Activated B cell treated with CpG ODN at 0.5 μM for 24 hours (primary cell): ENCODE measurements at regions not wholly inside any gene's neighbourhood (a gene's known extent, or its start where the extent isn't known, plus 50 kb on each side); places are given as distances from the start of the nearest gene placed in this dataset.
"Not testable (repeated sequence)": the region's sequence is repeated elsewhere in the genome, so short reads cannot be mapped to it uniquely, and the experiment has no call there.

ENCODE experiments used
- ATAC-seq: fragments of 200-7000 bp; cut with Tn5 transposase; one replicate; pipeline ENCODE4 v1.10.0; 2021; ENCODE audit warnings: low read depth, mild to moderate bottlenecking, moderate library complexity
- CTCF ChIA-PET: fragments of 350-600 bp; sonication (Branson Sonifier 250); formaldehyde crosslinking; loops from one replicate; lab custom pipeline; 2021; ENCODE audit warnings: antibody characterized with exemption; lab: Charles Lee
- POLR2A ChIA-PET: fragments of 350-600 bp; sonication (Branson Sonifier 250); formaldehyde crosslinking; loops from one replicate; lab custom pipeline; 2021; ENCODE audit warnings: antibody characterized with exemption; lab: Charles Lee
- DNase-seq: peaks from one replicate; pipeline ENCODE4 v3.0.0; 2022
- H3K27ac Mint-ChIP-seq: one replicate; pipeline ENCODE4 v1.8.0; 2020; ENCODE audit warnings: mixed read lengths
- H3K27me3 Mint-ChIP-seq: one replicate; pipeline ENCODE4 v1.8.0; 2021; ENCODE audit warnings: mixed read lengths
- H3K36me3 Mint-ChIP-seq: one replicate; pipeline ENCODE4 v1.8.0; 2021; ENCODE audit warnings: low read depth, mixed read lengths
- H3K4me1 Mint-ChIP-seq: one replicate; pipeline ENCODE4 v1.8.0; 2021; ENCODE audit warnings: mixed read lengths
- H3K4me3 Mint-ChIP-seq: one replicate; pipeline ENCODE4 v1.8.0; 2020; ENCODE audit warnings: mild to moderate bottlenecking, mixed read lengths
- H3K9me3 Mint-ChIP-seq: one replicate; pipeline ENCODE4 v1.8.0; 2020; ENCODE audit warnings: mixed read lengths
- intact Hi-C: fragments of 100-400 bp; cut with micrococcal nuclease; formaldehyde crosslinking; loops from one replicate; pipeline ENCODE4 v1.15.1; 2024
- TF ChIP-seq, protein P1 (sequence below): fragments of 200-600 bp; IDR thresholded peaks from one replicate; pipeline ENCODE4 v1.8.0; 2022; ENCODE audit warnings: antibody characterized with exemption, mild to moderate bottlenecking

GRCh38 chr18:41644466-41644865, 310.6 kb upstream of the PIK3C3 start:
- POLR2A ChIA-PET: no interaction called here
- H3K9me3 Mint-ChIP-seq: peaks cover 5% of the 10 kb centered on the region
- DNase-seq (no peak), ATAC-seq (no peak)
- H3K36me3 Mint-ChIP-seq: no peaks in the 10 kb centered on the region
- H3K4me1 Mint-ChIP-seq: no peaks in the 10 kb centered on the region
- H3K4me3 Mint-ChIP-seq: no peak overlapping the region
- intact Hi-C loops: no loop called here
- H3K27ac Mint-ChIP-seq: no peak overlapping the region
- H3K27me3 Mint-ChIP-seq: no peaks in the 10 kb centered on the region
- TF ChIP-seq, protein P1, sequence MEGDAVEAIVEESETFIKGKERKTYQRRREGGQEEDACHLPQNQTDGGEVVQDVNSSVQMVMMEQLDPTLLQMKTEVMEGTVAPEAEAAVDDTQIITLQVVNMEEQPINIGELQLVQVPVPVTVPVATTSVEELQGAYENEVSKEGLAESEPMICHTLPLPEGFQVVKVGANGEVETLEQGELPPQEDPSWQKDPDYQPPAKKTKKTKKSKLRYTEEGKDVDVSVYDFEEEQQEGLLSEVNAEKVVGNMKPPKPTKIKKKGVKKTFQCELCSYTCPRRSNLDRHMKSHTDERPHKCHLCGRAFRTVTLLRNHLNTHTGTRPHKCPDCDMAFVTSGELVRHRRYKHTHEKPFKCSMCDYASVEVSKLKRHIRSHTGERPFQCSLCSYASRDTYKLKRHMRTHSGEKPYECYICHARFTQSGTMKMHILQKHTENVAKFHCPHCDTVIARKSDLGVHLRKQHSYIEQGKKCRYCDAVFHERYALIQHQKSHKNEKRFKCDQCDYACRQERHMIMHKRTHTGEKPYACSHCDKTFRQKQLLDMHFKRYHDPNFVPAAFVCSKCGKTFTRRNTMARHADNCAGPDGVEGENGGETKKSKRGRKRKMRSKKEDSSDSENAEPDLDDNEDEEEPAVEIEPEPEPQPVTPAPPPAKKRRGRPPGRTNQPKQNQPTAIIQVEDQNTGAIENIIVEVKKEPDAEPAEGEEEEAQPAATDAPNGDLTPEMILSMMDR: no peak
- CTCF ChIA-PET: no interaction called here

DNA sequence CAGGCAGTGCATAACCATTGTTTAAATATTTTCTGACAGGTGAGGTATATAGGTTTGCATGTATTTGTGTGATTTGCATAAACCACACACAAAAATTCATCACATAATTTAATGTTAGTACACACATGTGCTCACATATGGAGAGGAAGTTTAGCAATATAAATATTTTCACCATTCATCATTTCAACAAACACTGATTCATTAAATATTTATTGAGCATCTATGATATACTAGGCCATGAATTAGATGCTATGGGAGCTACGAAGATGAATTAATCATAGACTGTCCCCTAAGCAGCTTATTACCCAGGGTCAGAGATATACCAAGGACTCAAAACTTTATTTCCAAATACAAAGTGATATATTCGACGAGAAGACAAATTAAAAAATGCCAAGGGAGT, 311.6 kb upstream of the PIK3C3 start:
- Mint-ChIP-seq H3K9me3 (peaks cover 5% of the 10 kb centered on the region), H3K4me3 (no peak overlapping the region), H3K4me1 (no peaks in the 10 kb centered on the region), H3K27me3 (no peaks in the 10 kb centered on the region), H3K27ac (no peak overlapping the region), H3K36me3 (no peaks in the 10 kb centered on the region)
- TF ChIP-seq, protein P1: no peak
- intact Hi-C loops: no loop called here
- no peak for DNase-seq
- no peak for ATAC-seq
- ChIA-PET CTCF (no interaction called here), POLR2A (no interaction called here)

DNA sequence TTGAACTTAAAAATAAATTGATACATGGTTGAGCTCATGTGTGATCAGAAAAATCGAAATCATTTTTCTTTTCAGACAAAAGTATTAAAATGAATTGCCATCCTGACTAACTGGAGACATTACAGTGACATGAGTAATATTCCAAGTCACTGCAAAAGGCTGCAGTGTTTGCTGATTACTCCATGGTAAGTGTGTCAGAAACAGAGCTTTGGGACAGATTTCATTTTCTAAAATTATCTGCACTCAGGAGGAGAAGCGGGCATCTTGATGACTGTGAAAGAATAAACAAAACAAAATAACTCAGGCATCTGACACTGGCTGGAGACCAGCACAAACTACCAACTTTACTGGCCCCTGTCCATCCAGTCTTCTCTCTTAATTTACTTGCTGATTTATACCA, 312.3 kb upstream of the PIK3C3 start:
- ChIA-PET CTCF (no interaction called here), POLR2A (no interaction called here)
- no peaks in the 10 kb centered on the region for H3K27me3 Mint-ChIP-seq
- no peak overlapping the region for H3K27ac Mint-ChIP-seq
- peaks cover 5% of the 10 kb centered on the region for H3K9me3 Mint-ChIP-seq
- no peak overlapping the region for H3K4me3 Mint-ChIP-seq
- TF ChIP-seq, protein P1: no peak
- H3K36me3 Mint-ChIP-seq: no peaks in the 10 kb centered on the region
- DNase-seq (no peak), ATAC-seq (no peak)
- H3K4me1 Mint-ChIP-seq: no peaks in the 10 kb centered on the region
- intact Hi-C loops: no loop called here

- TF ChIP-seq, protein P1: no peak
- no peaks in the 10 kb centered on the region for H3K27me3 Mint-ChIP-seq
- intact Hi-C loops: no loop called here
- ChIA-PET CTCF (no interaction called here), POLR2A (no interaction called here)
- H3K4me1 Mint-ChIP-seq: no peaks in the 10 kb centered on the region
- H3K36me3 Mint-ChIP-seq: no peaks in the 10 kb centered on the region
- H3K4me3 Mint-ChIP-seq: no peak overlapping the region
- H3K9me3 Mint-ChIP-seq: no peaks in the 10 kb centered on the region
- no peak for ATAC-seq
- DNase-seq: no peak
- H3K27ac Mint-ChIP-seq: no peak overlapping the region
Measured at GRCh38 chr18:41639218-41639617, 315.8 kb upstream of the PIK3C3 start.

- DNase-seq, intact Hi-C loops, H3K36me3 Mint-ChIP-seq: not testable (repeated sequence)
Measured at GRCh38 chr18:41631723-41632285, 323.2 kb upstream of the PIK3C3 start.

More at GRCh38 chr18:41631723-41632285, 323.2 kb upstream of the PIK3C3 start:
- CTCF ChIA-PET, ATAC-seq, POLR2A ChIA-PET, H3K9me3 Mint-ChIP-seq, H3K27me3 Mint-ChIP-seq, H3K4me1 Mint-ChIP-seq, H3K27ac Mint-ChIP-seq, H3K4me3 Mint-ChIP-seq: not testable (repeated sequence)
